ENCODE measurements at regions not wholly inside any gene's neighbourhood (a gene's known extent, or its start where the extent isn't known, plus 50 kb on each side); places are given as distances from the start of the nearest gene placed in this dataset.

GRCh38 chr3:150256782-150257181, 151.3 kb upstream of the TSC22D2 start:
- no peak for TF ChIP-seq CTCF (conservative IDR thresholded peaks at IDR 0.05; ENCODE audit: low read depth, low read length)
- TF ChIP-seq EZH2phosphoT487 (IDR thresholded peaks at IDR 0.05; ENCODE audit: borderline replicate concordance, low read length), result no peak
- TF ChIP-seq EZH2 (IDR thresholded peaks at IDR 0.05; ENCODE audit: low read length, unreplicated experiment), result no peak
